Activated T-helper 9 cell treated with anti-CD3 and anti-CD28 coated beads, Interleukin-2, amount 50 U/mL, for 16 hours (primary cell): ENCODE measurements at regions not wholly inside any gene's neighbourhood (a gene's known extent, or its start where the extent isn't known, plus 50 kb on each side); places are given as distances from the start of the nearest gene placed in this dataset.

Experiments
- DNase-seq: peaks from one replicate; pipeline ENCODE4 v3.0.0-alpha.2; 2020; ENCODE audit warnings: low read depth

DNA sequence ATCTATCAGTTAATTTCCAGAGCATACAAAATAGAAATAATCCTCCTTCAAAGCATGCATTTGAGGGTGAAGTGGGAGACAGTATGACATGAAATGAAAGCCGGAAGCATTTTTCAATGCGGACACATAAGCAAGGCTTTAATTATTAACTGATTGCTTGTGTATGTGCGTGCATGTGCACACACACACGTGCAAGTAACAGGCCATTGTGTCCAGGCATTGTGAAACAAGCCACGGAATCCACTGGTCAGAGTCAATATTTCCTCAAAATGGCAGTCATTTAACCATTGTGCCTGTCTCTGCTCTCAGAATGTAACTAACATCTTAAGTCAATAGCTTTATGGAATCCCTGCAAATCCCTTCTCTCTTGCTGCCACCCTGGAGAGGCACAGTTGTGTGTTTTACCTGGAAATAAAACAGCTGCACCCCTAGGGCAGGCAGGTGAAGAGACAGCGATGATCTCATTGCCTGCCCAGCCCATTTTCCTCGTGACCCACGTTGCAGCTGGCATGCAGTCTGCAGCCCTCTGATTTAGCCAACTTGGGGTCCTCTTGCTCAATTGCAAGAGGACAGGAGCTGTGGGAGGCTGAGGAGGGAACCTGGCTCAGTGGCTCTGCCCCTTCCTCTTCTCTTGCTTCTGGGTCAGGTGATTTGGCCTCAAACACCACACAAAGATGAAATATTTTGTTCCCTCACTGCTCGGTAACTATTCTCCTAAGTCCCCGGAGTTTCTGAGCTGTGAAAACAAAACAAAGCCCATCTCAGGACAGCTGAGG, 500.9 kb upstream of the ZMIZ1 start:
- no peak for DNase-seq

DNA sequence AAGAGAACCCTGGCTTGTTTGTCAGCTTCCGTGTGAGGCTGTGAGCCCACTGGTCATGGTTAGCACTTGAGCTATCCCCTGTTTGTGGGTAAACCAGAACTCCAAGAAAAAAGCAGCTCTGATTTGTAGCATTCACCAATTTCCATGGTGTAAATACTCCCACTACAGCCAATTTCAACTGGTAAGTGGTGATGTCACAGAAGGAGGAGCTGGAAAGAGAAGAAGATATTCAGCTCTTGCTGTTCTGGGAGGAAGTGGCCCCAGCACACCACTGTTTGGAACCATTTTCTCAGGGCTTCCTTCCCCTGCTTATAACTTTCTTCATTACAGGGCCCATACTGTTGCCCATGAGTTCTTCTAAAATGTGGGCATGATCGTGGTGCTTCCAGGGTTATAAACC, 500.1 kb upstream of the ZMIZ1 start:
- DNase-seq = no peak

DNA sequence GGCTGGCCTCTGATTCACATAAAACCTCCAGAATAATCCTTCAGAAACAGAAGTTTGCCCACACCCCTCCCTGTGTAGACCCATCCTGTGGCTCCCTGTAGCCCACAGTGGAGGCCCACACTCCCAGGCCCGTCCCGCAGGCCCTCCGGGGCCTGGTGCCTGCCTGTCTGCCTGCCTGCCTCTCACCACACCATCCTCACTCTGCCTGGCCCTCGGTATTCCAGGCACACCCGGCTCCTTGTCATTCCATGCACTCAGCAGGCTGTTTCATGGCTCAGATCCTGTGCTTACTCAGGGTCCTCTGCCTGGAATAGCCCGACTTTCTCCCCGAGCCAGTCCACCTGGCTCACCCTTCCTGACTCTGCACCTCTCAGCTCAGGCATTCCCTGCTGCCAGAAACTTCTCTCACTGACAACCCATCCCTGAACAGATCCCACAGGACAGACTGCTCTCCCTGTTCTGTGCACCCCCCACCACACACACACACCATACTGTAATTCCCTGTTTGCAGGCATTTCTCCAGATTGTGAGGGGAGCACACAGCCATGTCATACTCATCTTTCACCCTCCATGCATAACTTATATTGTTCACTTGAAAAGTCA, 498.0 kb upstream of the ZMIZ1 start:
- no peak for DNase-seq

DNA sequence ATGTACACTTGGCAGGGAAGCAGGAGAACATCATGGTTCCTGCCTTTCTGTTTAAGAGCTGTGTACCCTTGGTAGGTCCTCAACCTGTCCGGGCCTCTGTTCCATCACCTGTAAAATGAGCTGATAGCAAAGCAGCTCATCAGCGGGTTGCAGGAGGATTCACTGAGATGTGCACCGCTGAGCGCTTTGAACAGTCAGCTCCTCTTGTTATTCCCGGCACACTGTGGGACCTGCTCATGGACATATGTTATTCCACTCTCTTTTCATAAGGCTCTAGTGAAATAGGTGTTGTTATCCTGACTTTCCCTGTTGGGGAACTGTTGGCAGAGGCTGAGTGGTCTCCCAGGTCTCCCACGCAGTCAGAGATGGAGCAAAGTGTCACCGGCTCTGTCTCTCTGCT, 497.5 kb upstream of the ZMIZ1 start:
- no peak for DNase-seq

DNA sequence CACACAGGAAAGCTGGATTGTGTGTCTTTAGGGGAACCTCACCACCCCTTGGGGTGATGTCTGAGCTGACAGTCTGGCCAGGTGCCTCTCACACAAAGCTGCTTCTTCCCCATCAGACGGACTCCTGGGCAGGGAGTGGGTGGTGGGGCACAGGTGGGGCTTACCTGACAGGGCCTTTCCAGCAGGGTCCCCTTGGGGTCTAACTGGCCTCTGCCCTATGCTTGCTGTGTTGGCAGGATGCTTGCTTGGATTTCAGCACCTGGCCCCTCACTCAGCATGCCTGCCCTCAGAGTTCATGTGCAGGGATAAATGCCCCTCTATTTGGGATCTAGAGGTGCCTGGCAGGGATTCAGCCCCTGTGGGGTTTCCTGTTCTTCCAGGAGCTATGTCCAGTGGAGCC, 496.9 kb upstream of the ZMIZ1 start:
- DNase-seq = no peak

DNA sequence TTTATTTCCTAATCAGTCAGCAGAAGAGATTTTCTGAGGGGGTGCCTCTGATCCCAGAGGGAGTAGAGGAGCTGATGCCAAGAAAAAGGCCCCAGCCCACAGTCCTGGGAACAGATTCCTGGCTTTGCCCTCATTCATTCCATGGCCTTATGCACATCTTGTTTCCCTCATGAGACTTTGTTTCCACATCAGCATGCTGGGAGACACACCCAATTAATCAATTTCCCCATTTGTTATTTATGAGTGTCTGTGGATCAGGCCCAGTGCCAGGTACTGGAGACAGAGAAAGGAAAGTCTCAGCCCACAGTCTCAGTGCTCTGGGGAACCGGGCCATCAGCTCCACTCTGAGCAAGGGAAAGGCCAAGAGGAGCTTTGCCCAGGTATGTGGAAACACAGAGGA, 496.2 kb upstream of the ZMIZ1 start:
- no peak for DNase-seq

DNA sequence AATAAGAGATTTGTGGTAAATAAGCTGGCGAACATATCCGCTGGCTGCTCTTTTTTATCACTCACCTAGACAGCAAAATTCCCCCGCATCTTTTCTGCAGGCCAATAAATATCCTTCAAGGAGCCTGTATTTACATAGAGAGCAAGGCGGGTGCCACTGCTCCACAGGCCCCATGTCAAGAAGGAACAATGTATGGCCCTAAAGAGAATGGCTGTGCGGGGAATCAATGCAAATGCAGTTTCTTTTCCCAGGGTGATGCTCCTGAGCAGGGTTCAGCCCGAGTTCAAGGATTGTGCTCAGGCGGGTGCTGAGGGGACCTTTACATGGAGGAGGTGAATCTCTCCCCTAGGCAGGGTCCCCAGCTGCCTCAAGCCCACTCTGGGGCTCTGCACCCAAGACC, 494.2 kb upstream of the ZMIZ1 start:
- DNase-seq = no peak

DNA sequence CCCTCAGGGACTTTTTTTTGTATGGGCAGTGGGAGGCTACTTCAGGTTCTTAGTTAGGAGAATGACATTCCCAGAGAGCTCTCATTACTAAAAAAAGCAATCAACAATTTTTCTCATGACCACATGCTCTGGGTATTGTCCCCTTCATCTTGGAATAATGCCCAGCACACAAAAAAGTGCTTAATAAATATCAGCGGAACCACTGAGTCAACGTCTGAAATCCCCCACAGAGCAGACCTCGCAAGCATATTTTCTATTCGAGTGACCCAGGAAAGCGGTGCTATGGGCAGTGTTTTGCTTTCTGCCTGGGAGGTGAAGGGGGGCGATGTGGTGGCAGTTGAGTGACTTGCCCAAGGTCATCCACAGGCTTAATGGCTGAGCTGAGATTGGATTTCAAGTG, 493.4 kb upstream of the ZMIZ1 start:
- DNase-seq = no peak

DNA sequence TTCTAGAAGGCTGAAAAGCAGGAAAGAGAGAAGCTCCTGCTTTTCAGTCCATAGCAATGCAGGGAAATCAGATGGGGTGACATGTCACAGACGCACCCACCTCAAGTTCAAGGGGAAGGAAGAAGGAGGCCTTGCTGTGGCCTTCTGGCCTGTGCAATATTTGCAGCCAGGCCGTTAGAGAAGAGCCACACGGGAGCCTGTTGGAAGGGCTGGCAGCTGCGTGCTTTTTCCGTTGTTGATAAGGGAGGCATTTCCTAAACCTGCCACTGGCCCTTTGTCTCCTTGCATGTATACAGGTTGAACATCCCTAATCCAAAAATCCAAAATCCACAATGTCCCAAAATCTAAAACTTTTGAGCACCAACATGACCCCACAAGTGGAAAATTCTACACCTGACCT, 492.5 kb upstream of the ZMIZ1 start:
- DNase-seq = no peak

DNA sequence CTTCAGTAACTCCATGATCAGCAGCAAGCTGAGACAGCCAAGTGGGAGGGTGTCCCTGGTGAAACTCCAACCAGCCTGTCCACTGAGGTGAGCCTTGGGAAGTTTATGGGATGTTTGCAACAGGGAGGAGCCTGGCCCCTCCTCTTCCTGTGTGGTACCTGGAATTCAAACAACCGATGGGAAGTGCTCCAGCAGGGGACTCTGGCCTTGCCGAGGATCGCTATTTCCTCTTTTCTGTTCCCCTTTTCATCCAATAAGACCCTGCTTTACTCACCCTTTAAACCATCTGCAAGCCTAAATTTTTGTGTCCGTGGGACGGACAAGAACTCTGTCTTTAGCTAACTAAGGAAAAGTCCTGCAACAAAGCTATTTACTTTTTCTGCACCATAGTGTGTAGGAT, 491.1 kb upstream of the ZMIZ1 start:
- DNase-seq = no peak

DNA sequence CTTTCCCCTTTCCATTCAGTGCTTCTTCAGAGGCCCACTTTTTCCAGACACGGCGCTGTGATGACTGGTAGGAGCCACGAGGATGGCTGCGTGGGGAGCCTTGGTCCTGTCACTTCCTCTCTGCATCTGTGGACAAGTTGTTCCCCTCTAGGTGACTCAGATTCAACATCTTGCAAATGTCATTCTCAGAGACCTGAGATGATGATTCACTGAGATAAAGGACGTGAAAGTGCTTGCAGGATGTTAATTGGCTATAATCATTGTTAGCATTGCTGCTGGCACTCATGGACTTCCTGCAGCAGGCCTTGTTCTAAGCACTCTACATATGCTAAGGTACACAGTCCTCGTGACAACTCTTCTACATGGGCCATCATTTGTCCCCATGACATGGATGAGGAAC, 489.8 kb upstream of the ZMIZ1 start:
- no peak for DNase-seq

DNA sequence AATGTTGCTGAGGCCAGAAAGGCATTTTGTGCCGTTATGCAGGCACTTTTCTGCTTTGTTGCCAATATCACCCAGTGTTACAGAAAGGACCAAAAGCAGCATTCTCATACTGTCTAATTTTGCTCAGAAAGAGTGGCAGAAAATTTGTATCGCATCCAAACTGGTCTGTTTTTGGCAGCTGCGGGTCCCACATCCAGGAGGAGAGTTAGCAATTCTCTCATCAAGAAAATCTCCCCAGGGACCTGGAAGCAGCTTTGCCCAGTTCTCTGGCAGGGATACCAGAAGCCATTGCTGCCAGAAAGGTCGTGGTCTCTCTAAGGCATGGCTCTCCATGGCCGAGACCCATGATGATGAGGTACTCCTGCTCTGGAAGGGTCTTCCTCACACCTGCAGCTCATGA, 489.2 kb upstream of the ZMIZ1 start:
- DNase-seq = no peak

DNA sequence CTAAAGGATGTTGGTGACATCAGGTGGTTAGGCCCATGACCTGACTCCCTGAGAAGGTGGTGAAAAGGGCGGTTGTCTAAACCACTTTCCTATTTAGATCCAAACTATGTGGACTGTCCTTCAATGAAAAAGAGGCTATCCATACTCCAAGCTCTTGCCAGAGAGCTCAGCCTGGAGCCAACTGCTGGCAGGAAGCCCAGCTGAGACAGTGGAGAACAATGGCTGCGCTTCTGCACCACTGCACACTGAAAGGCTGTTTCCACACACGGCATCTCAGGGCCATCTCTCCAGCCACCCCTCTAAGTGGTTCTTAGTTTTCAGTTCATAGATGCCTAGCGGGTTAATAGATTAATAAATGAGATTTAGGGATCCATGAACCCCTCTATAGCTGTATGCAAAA, 488.8 kb upstream of the ZMIZ1 start:
- DNase-seq = no peak

DNA sequence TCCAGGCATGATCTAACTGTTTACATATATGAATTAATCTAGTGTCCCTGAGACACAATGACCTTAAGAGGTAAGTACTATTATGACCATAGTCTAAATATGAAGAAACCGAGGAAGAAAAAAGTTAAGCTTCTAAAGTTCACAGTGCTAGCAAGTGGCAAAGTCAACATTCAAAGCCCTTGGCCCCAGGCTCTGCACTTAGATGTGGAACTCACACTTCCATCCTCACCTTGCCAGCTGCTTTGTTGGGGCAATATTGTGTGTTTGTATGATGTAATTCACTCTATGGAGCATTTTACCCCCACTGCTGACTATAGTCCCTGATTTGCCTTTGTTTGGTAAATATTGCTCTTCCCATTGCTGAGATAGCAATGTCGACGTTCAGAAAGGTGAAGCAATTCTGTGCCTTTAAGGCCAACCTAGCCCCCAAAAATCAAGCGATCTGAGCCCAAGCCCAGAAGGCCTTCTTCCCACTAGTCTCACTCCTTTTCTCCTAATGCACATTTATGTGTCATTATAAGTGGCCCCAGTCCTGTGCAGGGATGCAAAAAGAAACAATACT, 487.6 kb upstream of the ZMIZ1 start:
- DNase-seq = no peak

DNA sequence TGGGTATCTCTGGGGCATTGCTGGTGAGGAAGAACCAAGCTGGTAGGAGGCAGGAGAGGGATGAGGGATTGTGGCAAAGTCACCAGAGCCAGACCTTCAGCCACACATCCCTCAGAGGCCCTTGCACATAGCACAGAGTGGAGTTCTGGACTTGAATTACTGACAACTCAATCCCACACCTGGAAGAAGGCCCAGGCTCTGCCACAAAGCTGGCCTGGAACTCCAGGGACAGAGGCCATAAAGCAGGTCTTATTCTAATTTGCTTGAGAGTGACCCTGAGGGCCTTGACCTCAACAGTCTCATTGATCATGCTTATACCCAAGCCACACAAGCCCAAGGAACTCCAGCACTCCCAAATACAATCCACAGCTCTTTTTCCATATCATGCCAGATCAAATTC, 486.2 kb upstream of the ZMIZ1 start:
- DNase-seq = no peak

DNA sequence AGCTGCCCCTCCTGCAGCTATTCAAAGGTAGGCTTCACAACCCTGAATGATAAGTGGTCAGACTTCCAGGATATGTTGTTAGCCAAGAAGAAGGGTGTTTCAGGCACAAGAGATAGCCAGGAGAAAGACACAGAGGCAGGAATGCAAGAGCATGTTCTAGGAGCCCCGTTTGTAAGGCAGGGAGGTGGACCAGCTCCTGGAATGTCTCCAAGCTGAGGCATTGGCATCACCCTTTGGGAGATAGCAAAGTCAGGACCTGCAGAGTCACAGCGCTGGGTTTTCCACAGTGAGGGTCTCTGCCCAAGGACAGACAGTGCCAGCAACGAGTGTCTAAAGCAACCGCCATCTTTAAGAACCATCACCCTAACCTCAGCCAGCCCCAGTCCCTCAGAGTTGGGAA, 484.5 kb upstream of the ZMIZ1 start:
- no peak for DNase-seq

DNA sequence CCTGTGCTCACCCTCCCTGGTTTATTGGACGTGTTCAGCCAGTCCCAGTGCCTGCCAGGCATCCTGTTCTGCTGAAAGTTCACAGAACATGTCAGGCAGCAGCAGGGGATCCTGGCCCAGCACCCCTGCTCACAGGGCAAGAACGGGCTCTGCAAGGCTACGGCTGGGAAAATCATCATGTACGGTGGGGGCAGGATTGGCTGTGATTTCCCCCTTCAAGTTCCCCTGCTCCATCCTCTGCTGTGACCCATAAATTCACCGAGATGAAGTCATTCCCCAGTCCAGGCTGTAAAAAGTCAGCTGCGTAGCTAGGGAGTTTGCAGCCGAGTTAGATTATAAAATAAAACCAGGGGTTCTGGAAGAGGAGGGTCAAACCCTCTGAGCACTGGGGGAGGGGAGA, 484.1 kb upstream of the ZMIZ1 start:
- DNase-seq = no peak

DNA sequence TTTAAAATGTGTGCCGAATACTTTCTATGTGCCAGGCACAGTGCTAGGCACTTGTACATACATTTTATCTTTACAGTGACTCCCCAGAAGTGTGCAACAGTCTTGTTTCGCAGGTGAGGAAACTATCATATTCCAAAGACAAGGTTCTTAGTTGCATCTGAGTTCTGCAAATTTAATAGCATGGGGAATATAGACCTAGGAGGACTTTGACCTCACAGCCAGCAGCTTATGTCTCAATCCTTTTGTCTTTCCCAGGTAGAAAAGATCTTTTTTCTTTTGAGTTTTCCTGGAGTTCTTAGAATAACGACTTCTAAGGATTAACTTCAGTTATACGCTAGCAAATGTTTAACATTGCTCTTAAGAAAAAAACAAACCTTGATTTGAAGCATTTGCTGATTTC, 482.8 kb upstream of the ZMIZ1 start:
- DNase-seq = no peak

DNA sequence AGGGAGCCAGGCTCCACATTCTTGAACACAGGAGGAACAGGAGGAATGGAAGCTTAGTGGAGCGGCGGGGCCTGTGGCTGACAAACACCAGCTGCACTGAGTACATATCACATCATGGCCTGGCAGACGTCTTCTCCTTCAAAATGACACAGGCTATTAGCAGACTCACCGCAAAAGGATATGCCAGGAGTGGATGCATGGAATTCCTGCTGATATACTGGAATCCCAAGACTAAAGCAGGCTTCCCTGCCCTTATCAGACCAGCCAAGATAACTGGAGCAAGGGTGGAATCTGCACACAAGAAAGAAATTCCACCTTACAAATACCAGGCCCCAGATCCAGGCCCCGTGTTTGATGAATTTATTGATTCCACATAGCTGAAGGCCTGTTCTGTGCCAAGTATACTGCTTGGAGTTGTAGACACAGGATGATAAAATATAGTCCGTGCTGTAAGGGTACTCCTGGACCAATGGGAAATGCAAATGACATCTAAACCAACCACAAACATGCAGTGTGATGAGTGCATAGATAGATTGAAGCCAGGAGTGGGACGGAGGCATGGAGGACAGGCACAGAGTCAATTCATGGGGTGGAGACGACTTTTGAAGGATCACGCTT, 480.5 kb upstream of the ZMIZ1 start:
- no peak for DNase-seq

DNA sequence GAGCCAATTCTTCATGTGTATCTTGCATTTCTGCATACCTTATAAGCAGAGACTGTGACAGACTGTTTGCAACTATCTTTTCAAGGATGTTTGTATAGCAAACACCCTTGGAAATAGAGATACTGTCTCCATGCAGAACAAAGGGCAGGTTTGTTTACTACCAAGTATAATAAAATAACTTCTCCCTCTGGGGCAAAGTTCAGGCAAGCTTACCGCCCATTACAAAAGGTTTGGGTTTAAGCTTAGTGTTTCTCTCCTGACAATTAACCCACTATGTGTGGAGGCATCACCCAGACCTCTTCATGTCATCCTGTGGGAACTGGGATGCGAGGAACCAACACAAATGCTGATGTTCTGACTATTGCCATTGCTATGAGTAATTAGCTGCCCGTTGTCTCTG, 479.1 kb upstream of the ZMIZ1 start:
- DNase-seq = no peak

DNA sequence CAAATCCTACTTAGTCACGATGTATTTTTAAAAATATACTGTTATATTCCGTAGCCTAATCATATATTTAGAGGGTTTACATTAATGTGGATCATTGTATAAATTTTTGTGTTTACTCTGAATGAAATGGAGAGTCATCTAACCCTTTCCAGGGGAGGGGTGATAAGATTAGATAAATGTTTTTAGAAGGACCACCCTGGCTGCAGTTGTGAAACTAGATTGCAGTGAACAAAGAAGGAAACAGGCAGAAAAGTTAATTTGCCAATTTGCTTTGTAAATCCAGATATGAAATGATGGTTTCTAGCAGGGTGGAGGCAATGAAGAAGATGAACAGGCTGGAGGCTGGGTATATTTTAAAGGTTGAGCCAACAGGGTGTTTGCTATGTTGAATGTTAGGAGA, 477.7 kb upstream of the ZMIZ1 start:
- no peak for DNase-seq

DNA sequence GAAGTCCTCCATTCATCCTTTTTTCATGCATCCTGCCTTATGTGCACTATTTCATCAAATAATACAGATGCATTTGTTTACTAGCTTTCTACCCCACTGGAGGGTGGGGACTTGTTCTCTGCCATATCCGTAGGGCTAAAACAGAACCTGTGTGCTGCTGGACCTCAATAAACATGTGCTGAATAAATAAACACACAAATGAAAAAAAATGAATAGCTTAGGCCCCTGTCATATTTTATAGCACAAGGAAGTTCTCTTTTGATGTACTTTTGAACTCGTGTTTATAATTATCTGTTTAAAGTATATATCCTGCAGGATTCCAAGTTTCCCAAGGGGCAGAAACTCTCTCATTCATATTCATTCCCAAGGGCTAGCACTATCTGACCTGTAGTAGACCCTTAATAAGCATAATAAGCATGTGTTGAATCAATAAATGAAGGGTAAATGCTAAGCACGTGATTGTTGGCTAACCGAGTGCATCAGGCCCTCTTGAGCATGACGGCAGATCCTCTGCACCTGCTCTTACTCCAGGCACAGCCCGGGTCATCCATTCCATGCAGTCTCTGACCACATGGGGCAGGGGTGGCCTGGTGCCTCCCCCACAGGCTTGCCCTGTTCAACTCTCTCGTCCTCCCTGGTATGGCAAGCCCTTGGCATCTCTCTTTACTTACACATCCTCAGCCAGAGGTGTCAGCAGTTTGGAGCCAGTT, 474.1 kb upstream of the ZMIZ1 start:
- no peak for DNase-seq

DNA sequence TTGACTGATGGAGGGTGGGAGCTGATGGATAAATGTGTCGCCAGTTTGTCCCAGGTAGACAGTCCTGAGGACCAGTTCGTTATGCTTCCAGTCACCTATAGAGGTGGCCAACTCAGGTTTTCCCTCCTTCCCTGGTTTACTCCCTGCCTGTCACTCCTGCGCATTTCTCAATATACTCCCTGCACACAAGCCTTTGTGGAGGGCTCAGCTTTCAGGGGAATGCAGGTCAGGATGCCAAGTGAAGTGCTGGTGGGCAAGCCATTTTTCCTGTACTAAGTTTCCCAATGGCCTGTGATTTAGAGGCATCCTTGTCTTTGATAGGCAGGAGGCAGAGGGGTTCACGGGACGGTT, 473.5 kb upstream of the ZMIZ1 start:
- no peak for DNase-seq
